Osteoblast (primary cell): ENCODE measurements at regions not wholly inside any gene's neighbourhood (a gene's known extent, or its start where the extent isn't known, plus 50 kb on each side); places are given as distances from the start of the nearest gene placed in this dataset.
"Not testable (repeated sequence)": the region's sequence is repeated elsewhere in the genome, so short reads cannot be mapped to it uniquely, and the experiment has no call there.

ENCODE experiments used
- DNase-seq: peaks from one replicate; pipeline ENCODE4 v3.0.0; 2011; ENCODE audit warnings: low spot score, mixed read lengths; ENCODE audit not compliant: insufficient read length; ENCODE audit errors: missing footprints
- H2AFZ ChIP-seq: 2 replicates; pipeline ENCODE4 v1.6.0; 2011; ENCODE audit warnings: mild to moderate bottlenecking, low read length
- H3K27ac ChIP-seq: 2 replicates; pipeline ENCODE4 v1.5.1; 2011; ENCODE audit warnings: mild to moderate bottlenecking, low read depth, low read length, moderate library complexity
- H3K27me3 ChIP-seq: 2 replicates; pipeline ENCODE4 v1.6.0; 2012; ENCODE audit warnings: mild to moderate bottlenecking, control low read depth, inconsistent platforms, low read length, moderate library complexity; ENCODE audit not compliant: insufficient read depth
- H3K36me3 ChIP-seq: 2 replicates; pipeline ENCODE4 v1.5.1; 2011; ENCODE audit warnings: mild to moderate bottlenecking, low read length, control low read depth, moderate library complexity; ENCODE audit not compliant: insufficient read depth
- H3K4me1 ChIP-seq: 2 replicates; pipeline ENCODE4 v1.5.1; 2011; ENCODE audit warnings: mild to moderate bottlenecking, low read length, control low read depth, moderate library complexity; ENCODE audit not compliant: insufficient read depth
- H3K4me2 ChIP-seq: 2 replicates; pipeline ENCODE4 v1.6.0; 2011; ENCODE audit warnings: mild to moderate bottlenecking, low read length; ENCODE audit not compliant: insufficient read depth
- H3K4me3 ChIP-seq: fragments of 200-600 bp; sonication (generic); 3 replicates; pipeline ENCODE4 v1.5.1; 2012; ENCODE audit warnings: mild to moderate bottlenecking, low read length, inconsistent platforms; ENCODE audit not compliant: insufficient read depth
- H3K79me2 ChIP-seq: 2 replicates; pipeline ENCODE4 v1.6.0; 2012; ENCODE audit warnings: mild to moderate bottlenecking, low read length, control low read depth, inconsistent platforms; ENCODE audit not compliant: insufficient read depth
- H3K9me3 ChIP-seq: 2 replicates; pipeline ENCODE4 v1.5.1; 2011; ENCODE audit warnings: low read depth, low read length, control low read depth
- H4K20me1 ChIP-seq: 2 replicates; pipeline ENCODE4 v1.6.0; 2012; ENCODE audit warnings: mild to moderate bottlenecking, low read length, control low read depth; ENCODE audit not compliant: insufficient read depth
- small RNA-seq: library from RNA; depleted of rRNA; stranded (forward); fragments of <200 nt; gene quantifications from one replicate; pipeline ENCODE3, GENCODE V24; 2012

- not testable (repeated sequence) for H3K4me3 ChIP-seq, H3K36me3 ChIP-seq, H3K27me3 ChIP-seq, H3K4me2 ChIP-seq, H3K4me1 ChIP-seq, H2AFZ ChIP-seq, H3K9me3 ChIP-seq, H3K27ac ChIP-seq, DNase-seq, H4K20me1 ChIP-seq, H3K79me2 ChIP-seq
Measured at GRCh38 chr1:144536677-144537076, 56.0 kb upstream of the PPIAL4F start.

GRCh38 chr1:144537234-144537633 lies 55.5 kb upstream of the PPIAL4F start:
- H3K4me2 ChIP-seq, H3K4me3 ChIP-seq, H3K9me3 ChIP-seq, H3K4me1 ChIP-seq, H3K79me2 ChIP-seq, H2AFZ ChIP-seq, H3K27me3 ChIP-seq, DNase-seq, H3K27ac ChIP-seq, H3K36me3 ChIP-seq, H4K20me1 ChIP-seq: not testable (repeated sequence)

DNA sequence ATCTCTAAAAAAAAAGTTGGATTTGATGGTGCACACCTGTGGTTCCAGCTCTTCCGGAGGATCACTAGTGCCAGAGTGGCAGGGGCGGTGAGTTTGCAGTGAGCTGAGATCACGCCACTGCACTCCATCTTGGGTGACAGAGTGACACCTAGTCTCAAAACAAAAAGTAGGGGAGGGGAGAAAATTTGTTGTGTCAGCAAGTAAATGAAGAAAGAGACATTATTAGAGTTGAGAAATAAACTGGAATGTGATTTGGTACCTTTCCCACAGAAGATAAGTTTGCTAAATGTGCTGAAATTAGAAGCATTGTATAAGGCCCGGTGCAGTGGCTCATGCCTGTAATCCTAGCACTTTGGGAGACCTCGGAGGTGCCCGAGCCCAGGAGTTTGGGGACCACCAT lies 54.0 kb upstream of the PPIAL4F start:
- not testable (repeated sequence) for H3K27me3 ChIP-seq, DNase-seq, H3K27ac ChIP-seq, H3K4me3 ChIP-seq, H4K20me1 ChIP-seq, H3K36me3 ChIP-seq, H3K79me2 ChIP-seq, H3K4me1 ChIP-seq, H3K9me3 ChIP-seq, H3K4me2 ChIP-seq, H2AFZ ChIP-seq

GRCh38 chr1:144539191-144539960 lies 53.3 kb upstream of the PPIAL4F start:
- H2AFZ ChIP-seq, H3K9me3 ChIP-seq, H3K4me3 ChIP-seq, H3K79me2 ChIP-seq, H3K27me3 ChIP-seq, DNase-seq, H3K4me1 ChIP-seq, H4K20me1 ChIP-seq, H3K36me3 ChIP-seq, H3K4me2 ChIP-seq, H3K27ac ChIP-seq: not testable (repeated sequence)

Small RNA genes in the stretch of these regions (small RNA-seq; reads per million reads assigned to genes)
- 7.4 reads per million, percentile 90 among the genes with 10 or more reads in this experiment for gene RF00003
